DOHH2 (cell line): ENCODE measurements at regions not wholly inside any gene's neighbourhood (a gene's known extent, or its start where the extent isn't known, plus 50 kb on each side); places are given as distances from the start of the nearest gene placed in this dataset.

Source experiments
- H3F3A ChIP-seq: fragments of 200-600 bp; sonication (generic), shearing (Covaris generic); 2 replicates; pipeline ENCODE4 v1.6.0; 2016; ENCODE audit warnings: antibody characterized with exemption, mild to moderate bottlenecking; ENCODE audit not compliant: control insufficient read depth, insufficient read depth
- H3K27ac ChIP-seq: fragments of 200-600 bp; sonication (generic); 2 replicates; pipeline ENCODE4 v1.5.1; 2014; ENCODE audit warnings: low read depth, mild to moderate bottlenecking, low read length, moderate library complexity
- H3K27me3 ChIP-seq: fragments of 200-600 bp; sonication (generic); 2 replicates; pipeline ENCODE4 v1.6.1; 2014; ENCODE audit warnings: mild to moderate bottlenecking, low read length, mixed read lengths; ENCODE audit not compliant: control insufficient read depth
- H3K36me3 ChIP-seq: fragments of 200-600 bp; sonication (generic); 2 replicates; pipeline ENCODE4 v1.6.1; 2014; ENCODE audit warnings: mild to moderate bottlenecking, low read length, moderate library complexity, mixed read lengths; ENCODE audit not compliant: control insufficient read depth
- H3K4me1 ChIP-seq: fragments of 200-600 bp; sonication (generic); 2 replicates; pipeline ENCODE4 v1.6.1; 2014; ENCODE audit warnings: mild to moderate bottlenecking, low read length, mixed read lengths; ENCODE audit not compliant: control insufficient read depth
- H3K4me2 ChIP-seq: fragments of 200-600 bp; sonication (generic); 2 replicates; pipeline ENCODE4 v1.6.0; 2014; ENCODE audit warnings: mild to moderate bottlenecking, low read length, moderate library complexity
- H3K4me3 ChIP-seq: fragments of 200-600 bp; sonication (generic); 2 replicates; pipeline ENCODE4 v1.5.1; 2014; ENCODE audit warnings: mild to moderate bottlenecking, low read length, mixed read lengths
- H3K79me2 ChIP-seq: fragments of 200-600 bp; sonication (generic); 2 replicates; pipeline ENCODE4 v1.6.1; 2014; ENCODE audit warnings: mild to moderate bottlenecking, low read length, mixed read lengths; ENCODE audit not compliant: control insufficient read depth
- H3K9me2 ChIP-seq: fragments of 200-600 bp; sonication (generic); replicated peaks from 2 replicates; pipeline ENCODE4 v1.6.1; 2014; ENCODE audit warnings: mild to moderate bottlenecking, low read length, mixed read lengths; ENCODE audit not compliant: control insufficient read depth
- H3K9me3 ChIP-seq: fragments of 200-600 bp; sonication (generic); 2 replicates; pipeline ENCODE4 v1.6.1; 2014; ENCODE audit warnings: antibody characterized with exemption, low read length, mixed read lengths; ENCODE audit not compliant: control insufficient read depth, insufficient read depth
- H4K20me1 ChIP-seq: fragments of 200-600 bp; sonication (generic); 2 replicates; pipeline ENCODE4 v1.6.0; 2014; ENCODE audit warnings: low read depth, mild to moderate bottlenecking, antibody characterized with exemption, low read length, moderate library complexity; ENCODE audit not compliant: control insufficient read depth, insufficient read depth
- CTCF ChIP-seq: fragments of 200-600 bp; sonication (generic); IDR thresholded peaks from one replicate; pipeline ENCODE4 v1.5.1; 2014; ENCODE audit warnings: antibody characterized with exemption, mild to moderate bottlenecking, low read depth, low read length; ENCODE audit not compliant: poor library complexity, severe bottlenecking
- EZH2phosphoT487 ChIP-seq: fragments of 200-600 bp; sonication (generic); IDR thresholded peaks from 2 replicates; pipeline ENCODE4 v1.6.1; 2017; ENCODE audit warnings: borderline replicate concordance, mild to moderate bottlenecking, antibody characterized with exemption, low read length, moderate library complexity, mixed read lengths

DNA sequence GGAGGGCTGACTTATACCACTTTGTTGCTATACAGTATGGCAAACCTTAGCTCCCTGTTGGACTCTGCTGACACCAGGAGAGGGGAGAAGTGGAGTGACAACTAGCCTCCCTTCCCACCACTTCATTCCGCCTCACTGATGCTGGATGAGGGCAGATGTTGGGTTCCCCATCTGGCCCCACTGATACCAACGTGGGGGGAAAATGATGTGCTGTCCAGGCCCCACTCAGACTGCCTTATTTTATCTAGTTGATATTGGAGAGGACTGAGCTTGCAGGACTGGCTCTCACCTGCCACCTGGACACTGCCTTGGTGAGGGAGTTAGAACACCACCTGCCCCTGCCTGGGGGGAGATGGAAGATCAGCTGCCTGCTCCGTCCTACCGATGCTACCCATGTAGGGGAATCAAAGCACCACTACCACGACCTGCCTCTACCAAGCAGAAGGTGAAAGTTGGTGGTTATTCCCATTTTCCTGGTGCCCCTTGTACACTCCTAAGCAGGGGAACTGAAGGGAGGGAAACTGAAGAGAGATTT lies 292.1 kb downstream of the GADD45G start:
- no peaks in the 10 kb centered on the region for H3K79me2 ChIP-seq
- no peaks in the 10 kb centered on the region for H3F3A ChIP-seq
- no peaks in the 10 kb centered on the region for H3K4me1 ChIP-seq
- no peaks in the 10 kb centered on the region for H3K36me3 ChIP-seq
- no peak overlapping the region for H3K4me3 ChIP-seq
- H3K4me2 ChIP-seq, result no peak overlapping the region
- H3K9me2 ChIP-seq, result no peaks in the 10 kb centered on the region
- H3K27me3 ChIP-seq, result no peaks in the 10 kb centered on the region
- TF ChIP-seq EZH2phosphoT487 (no peak), CTCF (no peak)
- H3K27ac ChIP-seq, result no peak overlapping the region
- no peaks in the 10 kb centered on the region for H4K20me1 ChIP-seq
- H3K9me3 ChIP-seq, result no peaks in the 10 kb centered on the region

DNA sequence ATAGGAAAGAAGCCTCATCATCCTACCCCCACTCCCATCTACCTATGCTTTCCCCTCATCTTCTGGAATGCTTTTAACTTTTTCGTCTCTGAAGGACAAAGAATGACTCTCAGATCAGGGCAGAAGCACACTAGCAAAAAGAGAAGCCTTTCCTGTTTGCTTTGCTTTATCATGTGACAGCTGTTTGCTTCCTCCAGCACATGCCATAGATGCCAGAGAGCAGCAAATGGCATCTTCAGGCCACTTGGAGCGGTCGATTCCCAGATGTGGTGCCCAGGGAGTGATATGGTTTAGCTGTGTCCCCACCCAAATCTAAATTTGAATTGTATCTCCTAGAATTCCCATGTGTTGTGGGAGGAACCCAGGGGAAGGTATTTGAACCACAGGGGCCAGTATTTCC lies 294.8 kb downstream of the GADD45G start:
- no peak overlapping the region for H3K4me2 ChIP-seq
- H3K27me3 ChIP-seq, result no peaks in the 10 kb centered on the region
- TF ChIP-seq EZH2phosphoT487 (no peak), CTCF (no peak)

GRCh38 chr9:89901920-89902319 lies 297.1 kb downstream of the GADD45G start:
- Histone ChIP-seq H3K4me3 (no peak overlapping the region), H3K4me1 (no peaks in the 10 kb centered on the region)
- TF ChIP-seq EZH2phosphoT487 (no peak), CTCF (no peak)

More for the DNA sequence above, 294.8 kb downstream of the GADD45G start:
- Histone ChIP-seq H3K79me2 (no peaks in the 10 kb centered on the region), H3F3A (no peaks in the 10 kb centered on the region), H3K4me3 (no peak overlapping the region), H3K36me3 (no peaks in the 10 kb centered on the region), H3K9me2 (no peaks in the 10 kb centered on the region), H4K20me1 (no peaks in the 10 kb centered on the region), H3K4me1 (no peaks in the 10 kb centered on the region), H3K9me3 (no peaks in the 10 kb centered on the region), H3K27ac (no peak overlapping the region)

More at GRCh38 chr9:89901920-89902319, 297.1 kb downstream of the GADD45G start:
- no peaks in the 10 kb centered on the region for H3F3A ChIP-seq
- no peaks in the 10 kb centered on the region for H3K79me2 ChIP-seq
- no peak overlapping the region for H3K4me2 ChIP-seq
- H4K20me1 ChIP-seq, result no peaks in the 10 kb centered on the region
- H3K27me3 ChIP-seq, result no peaks in the 10 kb centered on the region
- H3K9me3 ChIP-seq, result no peaks in the 10 kb centered on the region
- H3K9me2 ChIP-seq, result no peaks in the 10 kb centered on the region
- no peak overlapping the region for H3K27ac ChIP-seq
- H3K36me3 ChIP-seq, result no peaks in the 10 kb centered on the region
